ENCODE measurements at regions not wholly inside any gene's neighbourhood (a gene's known extent, or its start where the extent isn't known, plus 50 kb on each side); places are given as distances from the start of the nearest gene placed in this dataset.

GRCh38 chr11:95352733-95353346, 121.8 kb upstream of the SESN3 start:
- TF ChIP-seq ZNF274 (IDR thresholded peaks at IDR 0.05; ENCODE audit: low read depth, low read length) (no peak), SIN3A (IDR thresholded peaks at IDR 0.05; ENCODE audit: low read depth) (no peak)

Measured in HCT116 (cell line).